ENCODE measurements at regions not wholly inside any gene's neighbourhood (a gene's known extent, or its start where the extent isn't known, plus 50 kb on each side); places are given as distances from the start of the nearest gene placed in this dataset.

GRCh38 chr13:26896986-26897668 lies 136.5 kb upstream of the GPR12 start:
- Mint-ChIP-seq H3K27me3 (ENCODE audit: unreplicated experiment) (peaks cover 45% of the 10 kb centered on the region), H3K36me3 (ENCODE audit: insufficient read depth, unreplicated experiment) (no peaks in the 10 kb centered on the region), H3K27ac (ENCODE audit: unreplicated experiment) (no peak overlapping the region), H3K4me3 (ENCODE audit: low read depth, unreplicated experiment) (no peak overlapping the region), H3K4me1 (ENCODE audit: low read depth, unreplicated experiment) (peaks cover 6% of the 10 kb centered on the region), H3K9me3 (ENCODE audit: low read depth, unreplicated experiment) (no peaks in the 10 kb centered on the region)
- no TSS peak for BruUV-seq (replicated peaks)
- CTCF ChIA-PET: no interaction called here
- no peak for TF ChIP-seq CTCF (IDR thresholded peaks at IDR 0.05; ENCODE audit: unreplicated experiment)
- DNase-seq: no peak
- intact Hi-C loops (cut with micrococcal nuclease; ENCODE audit: unreplicated experiment): no loop called here

GRCh38 chr13:26895808-26896466 lies 135.4 kb upstream of the GPR12 start:
- intact Hi-C loops (cut with micrococcal nuclease; ENCODE audit: unreplicated experiment): no loop called here
- no peaks in the 10 kb centered on the region for H3K36me3 Mint-ChIP-seq (ENCODE audit: insufficient read depth, unreplicated experiment)
- H3K27me3 Mint-ChIP-seq (ENCODE audit: unreplicated experiment): peaks cover 48% of the 10 kb centered on the region
- BruUV-seq (replicated peaks): no TSS peak
- no peaks in the 10 kb centered on the region for H3K9me3 Mint-ChIP-seq (ENCODE audit: low read depth, unreplicated experiment)
- TF ChIP-seq CTCF (IDR thresholded peaks at IDR 0.05; ENCODE audit: unreplicated experiment): no peak
- CTCF ChIA-PET: no interaction called here
- peaks cover 5% of the 10 kb centered on the region for H3K4me1 Mint-ChIP-seq (ENCODE audit: low read depth, unreplicated experiment)
- no peak overlapping the region for H3K27ac Mint-ChIP-seq (ENCODE audit: unreplicated experiment)
- H3K4me3 Mint-ChIP-seq (ENCODE audit: low read depth, unreplicated experiment): no peak overlapping the region
- DNase-seq: no peak

GRCh38 chr13:26895081-26895807 lies 134.7 kb upstream of the GPR12 start:
- intact Hi-C loops (cut with micrococcal nuclease; ENCODE audit: unreplicated experiment): no loop called here
- Mint-ChIP-seq H3K27me3 (ENCODE audit: unreplicated experiment) (peaks cover 48% of the 10 kb centered on the region), H3K4me1 (ENCODE audit: low read depth, unreplicated experiment) (no peaks in the 10 kb centered on the region), H3K4me3 (ENCODE audit: low read depth, unreplicated experiment) (no peak overlapping the region), H3K9me3 (ENCODE audit: low read depth, unreplicated experiment) (no peaks in the 10 kb centered on the region), H3K36me3 (ENCODE audit: insufficient read depth, unreplicated experiment) (no peaks in the 10 kb centered on the region), H3K27ac (ENCODE audit: unreplicated experiment) (no peak overlapping the region)
- DNase-seq: no peak
- no TSS peak for BruUV-seq (replicated peaks)
- TF ChIP-seq CTCF (IDR thresholded peaks at IDR 0.05; ENCODE audit: unreplicated experiment): no peak
- CTCF ChIA-PET: no interaction called here

- Mint-ChIP-seq H3K4me3 (ENCODE audit: low read depth, unreplicated experiment) (no peak overlapping the region), H3K9me3 (ENCODE audit: low read depth, unreplicated experiment) (peaks cover 2% of the 10 kb centered on the region), H3K27ac (ENCODE audit: unreplicated experiment) (no peak overlapping the region), H3K4me1 (ENCODE audit: low read depth, unreplicated experiment) (no peaks in the 10 kb centered on the region), H3K36me3 (ENCODE audit: insufficient read depth, unreplicated experiment) (no peaks in the 10 kb centered on the region), H3K27me3 (ENCODE audit: unreplicated experiment) (peaks cover 44% of the 10 kb centered on the region)
- intact Hi-C loops (cut with micrococcal nuclease; ENCODE audit: unreplicated experiment): no loop called here
- BruUV-seq (replicated peaks): no TSS peak
- no peak for DNase-seq
- no peak for TF ChIP-seq CTCF (IDR thresholded peaks at IDR 0.05; ENCODE audit: unreplicated experiment)
- CTCF ChIA-PET: interaction anchor here (0.6 kb wide), 1 partner anchor 283 kb away, joined by 3 read pairs; no protein-coding TSS in a partner anchor
Measured at GRCh38 chr13:26888632-26889031, 128.0 kb upstream of the GPR12 start.

Measured in Calu3 (cell line).